ENCODE measurements at regions not wholly inside any gene's neighbourhood (a gene's known extent, or its start where the extent isn't known, plus 50 kb on each side); places are given as distances from the start of the nearest gene placed in this dataset.
A peak's percentile ranks its signal among the peaks of the same experiment; 100 is the strongest.

DNA sequence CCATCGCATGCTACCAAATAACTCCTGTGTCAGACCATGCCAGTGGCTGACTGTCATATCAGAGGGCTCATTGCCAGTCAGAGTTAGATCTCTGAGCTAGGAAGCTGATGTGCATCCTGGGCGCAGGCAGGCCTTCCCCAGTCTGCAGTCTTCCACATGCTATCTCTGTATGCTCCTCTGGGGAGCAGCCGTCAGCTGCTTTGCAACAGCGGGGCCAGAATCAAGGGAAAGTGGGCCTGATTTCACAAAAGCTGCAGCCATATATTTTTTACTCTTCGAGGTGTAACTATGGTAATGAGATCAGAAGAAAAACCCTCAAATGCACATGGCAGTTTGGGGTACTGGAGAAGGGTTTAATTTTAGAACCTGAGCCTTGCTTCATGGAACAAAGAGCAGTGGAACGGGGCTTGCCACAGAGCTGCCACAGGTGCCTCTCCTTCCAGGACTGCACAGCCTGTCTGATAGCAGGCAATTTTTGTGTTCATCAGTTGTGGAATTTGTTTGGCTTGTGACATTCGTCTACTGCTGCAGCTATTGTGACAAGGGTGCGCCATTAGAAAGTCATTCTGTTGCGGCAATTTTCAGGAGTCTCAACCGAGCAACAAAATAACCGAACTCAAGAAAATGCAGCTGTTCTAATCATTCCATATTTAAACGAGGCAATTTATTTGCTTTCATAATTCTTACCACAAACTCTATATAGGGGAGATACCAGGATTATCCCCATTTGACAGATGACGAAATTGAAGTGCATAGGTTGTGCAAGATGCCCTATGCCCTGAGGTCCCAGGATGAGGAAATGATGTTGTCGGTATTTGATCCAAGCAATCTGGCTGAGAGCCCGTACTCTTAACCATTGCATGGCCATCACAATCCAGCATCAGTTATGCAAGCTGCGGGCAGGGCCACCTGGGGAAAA, 109.6 kb upstream of the CYRIA start:
- POLR2A ChIA-PET, result no interaction called here
- ATAC-seq, result peak; percentile 60

More for the DNA sequence above, 109.6 kb upstream of the CYRIA start:
- intact Hi-C loops (cut with micrococcal nuclease), result loop anchor here (2.0 to 5.0 kb wide), 3 partner anchors 374 to 1057 kb away; no protein-coding TSS in a partner anchor
- Histone ChIP-seq H3K36me3 (ENCODE audit: control insufficient read depth in 1 of 2, insufficient read depth in 2 of 2, low read length in 2 of 2) (no peaks in the 10 kb centered on the region), H3K9me3 (ENCODE audit: control insufficient read depth in 1 of 2, insufficient read depth in 1 of 2, low read depth in 1 of 2, low read length in 2 of 2) (no peaks in the 10 kb centered on the region), H3K27ac (ENCODE audit: low read depth, low read length) (no peak overlapping the region), H3K4me3 (replicated peaks in 1 of 2; ENCODE audit: low read depth in 1 of 2, low read length in 2 of 2) (no peak overlapping the region), H3K4me1 (ENCODE audit: control insufficient read depth in 1 of 2, insufficient read depth in 2 of 2, low read length in 2 of 2) (no peaks in the 10 kb centered on the region), H4K20me1 (ENCODE audit: insufficient read depth) (no peaks in the 10 kb centered on the region), H3K4me2 (ENCODE audit: low read length) (no peak overlapping the region), H3K9ac (ENCODE audit: low read length) (no peak overlapping the region), H3K9me2 (ENCODE audit: insufficient read depth) (no peaks in the 10 kb centered on the region), H3K79me2 (ENCODE audit: insufficient read depth, low read length) (no peaks in the 10 kb centered on the region), H2AFZ (ENCODE audit: low read depth, low read length, poor library complexity, severe bottlenecking) (no peak overlapping the region), H3K27me3 (ENCODE audit: insufficient read depth, low read length) (peaks cover 13% of the 10 kb centered on the region; the same call in 1 of the 2 replicates)
- DNase-seq (ENCODE audit: low read depth, low spot score), result no peak
- no TSS peak for BruUV-seq (replicated peaks)
- TF ChIP-seq, protein P1, sequence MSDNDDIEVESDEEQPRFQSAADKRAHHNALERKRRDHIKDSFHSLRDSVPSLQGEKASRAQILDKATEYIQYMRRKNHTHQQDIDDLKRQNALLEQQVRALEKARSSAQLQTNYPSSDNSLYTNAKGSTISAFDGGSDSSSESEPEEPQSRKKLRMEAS (IDR thresholded peaks at IDR 0.05), result no peak
- peak; percentile 35 for TF ChIP-seq RAD21 (IDR thresholded peaks at IDR 0.05; ENCODE audit: low read depth)
- TF ChIP-seq, protein P2, sequence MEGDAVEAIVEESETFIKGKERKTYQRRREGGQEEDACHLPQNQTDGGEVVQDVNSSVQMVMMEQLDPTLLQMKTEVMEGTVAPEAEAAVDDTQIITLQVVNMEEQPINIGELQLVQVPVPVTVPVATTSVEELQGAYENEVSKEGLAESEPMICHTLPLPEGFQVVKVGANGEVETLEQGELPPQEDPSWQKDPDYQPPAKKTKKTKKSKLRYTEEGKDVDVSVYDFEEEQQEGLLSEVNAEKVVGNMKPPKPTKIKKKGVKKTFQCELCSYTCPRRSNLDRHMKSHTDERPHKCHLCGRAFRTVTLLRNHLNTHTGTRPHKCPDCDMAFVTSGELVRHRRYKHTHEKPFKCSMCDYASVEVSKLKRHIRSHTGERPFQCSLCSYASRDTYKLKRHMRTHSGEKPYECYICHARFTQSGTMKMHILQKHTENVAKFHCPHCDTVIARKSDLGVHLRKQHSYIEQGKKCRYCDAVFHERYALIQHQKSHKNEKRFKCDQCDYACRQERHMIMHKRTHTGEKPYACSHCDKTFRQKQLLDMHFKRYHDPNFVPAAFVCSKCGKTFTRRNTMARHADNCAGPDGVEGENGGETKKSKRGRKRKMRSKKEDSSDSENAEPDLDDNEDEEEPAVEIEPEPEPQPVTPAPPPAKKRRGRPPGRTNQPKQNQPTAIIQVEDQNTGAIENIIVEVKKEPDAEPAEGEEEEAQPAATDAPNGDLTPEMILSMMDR (IDR thresholded peaks at IDR 0.05 in 2 of 3, conservative IDR thresholded peaks at IDR 0.05 in 1 of 3; ENCODE audit: borderline replicate concordance in 1 of 3, insufficient read depth in 1 of 3, low read depth in 2 of 3, low read length in 2 of 3), result peak in 2 of 3 experiments; percentile 14; a peak in 1 of 6 replicates
- TF ChIP-seq, protein P3, sequence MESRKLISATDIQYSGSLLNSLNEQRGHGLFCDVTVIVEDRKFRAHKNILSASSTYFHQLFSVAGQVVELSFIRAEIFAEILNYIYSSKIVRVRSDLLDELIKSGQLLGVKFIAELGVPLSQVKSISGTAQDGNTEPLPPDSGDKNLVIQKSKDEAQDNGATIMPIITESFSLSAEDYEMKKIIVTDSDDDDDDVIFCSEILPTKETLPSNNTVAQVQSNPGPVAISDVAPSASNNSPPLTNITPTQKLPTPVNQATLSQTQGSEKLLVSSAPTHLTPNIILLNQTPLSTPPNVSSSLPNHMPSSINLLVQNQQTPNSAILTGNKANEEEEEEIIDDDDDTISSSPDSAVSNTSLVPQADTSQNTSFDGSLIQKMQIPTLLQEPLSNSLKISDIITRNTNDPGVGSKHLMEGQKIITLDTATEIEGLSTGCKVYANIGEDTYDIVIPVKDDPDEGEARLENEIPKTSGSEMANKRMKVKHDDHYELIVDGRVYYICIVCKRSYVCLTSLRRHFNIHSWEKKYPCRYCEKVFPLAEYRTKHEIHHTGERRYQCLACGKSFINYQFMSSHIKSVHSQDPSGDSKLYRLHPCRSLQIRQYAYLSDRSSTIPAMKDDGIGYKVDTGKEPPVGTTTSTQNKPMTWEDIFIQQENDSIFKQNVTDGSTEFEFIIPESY (IDR thresholded peaks at IDR 0.05; ENCODE audit: extremely low read depth, insufficient replicate concordance, low read length), result no peak
- CTCF ChIA-PET, result interaction anchor here (0.9 to 2.0 kb wide), 3 partner anchors 534 to 896 kb away, joined by 3 to 9 read pairs (median 4); no protein-coding TSS in a partner anchor
- RAD21 ChIA-PET (ENCODE audit: low non-redundant PET in 1 of 2, low total read pairs in 2 of 2, uncharacterized antibody in 2 of 2, unreplicated experiment in 2 of 2), result no interaction called here

All from HCT116 (cell line).